ENCODE measurements at regions not wholly inside any gene's neighbourhood (a gene's known extent, or its start where the extent isn't known, plus 50 kb on each side); places are given as distances from the start of the nearest gene placed in this dataset.

GRCh38 chr7:7102906-7103305 is 79.4 kb upstream of the C1GALT1 start:
- DNase-seq (ENCODE audit: low spot score in 2 of 2, unreplicated experiment in 2 of 2) = no peak
- H3K4me3 Mint-ChIP-seq = no peak overlapping the region
- peaks cover 48% of the 10 kb centered on the region for H3K4me1 Mint-ChIP-seq
- H3K36me3 Mint-ChIP-seq = no peaks in the 10 kb centered on the region
- no peak for TF ChIP-seq CTCF (IDR thresholded peaks at IDR 0.05; ENCODE audit: unreplicated experiment)
- H3K27me3 Mint-ChIP-seq (ENCODE audit: low read depth) = no peaks in the 10 kb centered on the region
- H3K9me3 Mint-ChIP-seq = peaks cover 3% of the 10 kb centered on the region
- no peak overlapping the region for H3K27ac Mint-ChIP-seq

GRCh38 chr7:7103343-7104313 is 78.7 kb upstream of the C1GALT1 start:
- peak; percentile 73 for TF ChIP-seq CTCF (IDR thresholded peaks at IDR 0.05; ENCODE audit: unreplicated experiment)
- no peak overlapping the region for H3K4me3 Mint-ChIP-seq
- peaks cover 44% of the 10 kb centered on the region for H3K4me1 Mint-ChIP-seq
- H3K9me3 Mint-ChIP-seq = peaks cover 5% of the 10 kb centered on the region
- H3K36me3 Mint-ChIP-seq = no peaks in the 10 kb centered on the region
- DNase-seq (ENCODE audit: low spot score in 2 of 2, unreplicated experiment in 2 of 2) = no peak
- peak overlapping the region; percentile 9 for H3K27ac Mint-ChIP-seq
- H3K27me3 Mint-ChIP-seq (ENCODE audit: low read depth) = no peaks in the 10 kb centered on the region

GRCh38 chr7:7104314-7104698 is 78.0 kb upstream of the C1GALT1 start:
- Mint-ChIP-seq H3K4me3 (no peak overlapping the region), H3K36me3 (no peaks in the 10 kb centered on the region), H3K4me1 (peaks cover 38% of the 10 kb centered on the region), H3K9me3 (peaks cover 12% of the 10 kb centered on the region), H3K27ac (peak overlapping the region; percentile 9), H3K27me3 (ENCODE audit: low read depth) (no peaks in the 10 kb centered on the region)
- TF ChIP-seq CTCF (IDR thresholded peaks at IDR 0.05; ENCODE audit: unreplicated experiment) = no peak
- DNase-seq (ENCODE audit: low spot score in 2 of 2, unreplicated experiment in 2 of 2) = no peak

- Mint-ChIP-seq H3K9me3 (peaks cover 16% of the 10 kb centered on the region), H3K27ac (no peak overlapping the region), H3K27me3 (ENCODE audit: low read depth) (no peaks in the 10 kb centered on the region), H3K4me1 (peaks cover 32% of the 10 kb centered on the region), H3K36me3 (no peaks in the 10 kb centered on the region), H3K4me3 (no peak overlapping the region)
- no peak for DNase-seq (ENCODE audit: low spot score in 2 of 2, unreplicated experiment in 2 of 2)
- TF ChIP-seq CTCF (IDR thresholded peaks at IDR 0.05; ENCODE audit: unreplicated experiment) = no peak
Observed at GRCh38 chr7:7104971-7105370, 77.4 kb upstream of the C1GALT1 start.

GRCh38 chr7:7105800-7106582 is 76.4 kb upstream of the C1GALT1 start:
- H3K27ac Mint-ChIP-seq = no peak overlapping the region
- no peak overlapping the region for H3K4me3 Mint-ChIP-seq
- no peaks in the 10 kb centered on the region for H3K27me3 Mint-ChIP-seq (ENCODE audit: low read depth)
- peaks cover 22% of the 10 kb centered on the region for H3K4me1 Mint-ChIP-seq
- no peak for TF ChIP-seq CTCF (IDR thresholded peaks at IDR 0.05; ENCODE audit: unreplicated experiment)
- no peak for DNase-seq (ENCODE audit: low spot score in 2 of 2, unreplicated experiment in 2 of 2)
- H3K36me3 Mint-ChIP-seq = no peaks in the 10 kb centered on the region
- H3K9me3 Mint-ChIP-seq = peaks cover 23% of the 10 kb centered on the region

Measured in mesothelial cell of epicardium (in vitro differentiated cells).